ENCODE measurements at regions not wholly inside any gene's neighbourhood (a gene's known extent, or its start where the extent isn't known, plus 50 kb on each side); places are given as distances from the start of the nearest gene placed in this dataset.
"Not testable (repeated sequence)": the region's sequence is repeated elsewhere in the genome, so short reads cannot be mapped to it uniquely, and the experiment has no call there.

GRCh38 chr13:86445672-86446071 lies 646.5 kb upstream of the SLITRK6 start:
- Mint-ChIP-seq H3K4me1 (ENCODE audit: low read depth) (no peaks in the 10 kb centered on the region), H3K27ac (no peak overlapping the region), H3K36me3 (ENCODE audit: low read depth) (no peaks in the 10 kb centered on the region), H3K9me3 (peaks cover 43% of the 10 kb centered on the region), H3K27me3 (ENCODE audit: low read depth) (no peaks in the 10 kb centered on the region), H3K4me3 (no peak overlapping the region)
- DNase-seq (ENCODE audit: low spot score): no peak

GRCh38 chr13:86446311-86446710 lies 647.1 kb upstream of the SLITRK6 start:
- H3K9me3 Mint-ChIP-seq: peaks cover 37% of the 10 kb centered on the region
- no peak for DNase-seq (ENCODE audit: low spot score)

DNA sequence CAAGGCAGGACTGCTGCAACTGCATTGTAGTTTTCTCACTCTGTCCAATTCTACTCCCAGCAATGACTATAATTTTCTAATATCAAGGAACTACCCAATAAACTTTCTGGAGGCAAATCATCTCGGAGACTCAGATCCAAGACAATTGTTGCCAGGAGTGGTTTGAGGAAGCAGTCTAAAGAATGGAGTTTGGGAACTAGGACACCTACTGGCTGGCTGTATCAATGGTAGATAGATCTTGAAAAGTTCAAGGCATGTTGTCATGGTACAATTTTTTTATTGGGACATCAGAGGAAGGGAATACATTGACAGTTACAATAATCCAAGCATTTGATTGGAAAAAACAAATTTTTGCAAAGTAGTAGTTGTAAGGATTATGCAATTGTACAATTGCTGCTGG lies 648.3 kb upstream of the SLITRK6 start:
- Mint-ChIP-seq H3K27ac (no peak overlapping the region), H3K4me3 (no peak overlapping the region), H3K27me3 (ENCODE audit: low read depth) (no peaks in the 10 kb centered on the region), H3K36me3 (ENCODE audit: low read depth) (no peaks in the 10 kb centered on the region), H3K4me1 (ENCODE audit: low read depth) (no peaks in the 10 kb centered on the region), H3K9me3 (peaks cover 41% of the 10 kb centered on the region)
- no peak for DNase-seq (ENCODE audit: low spot score)

More at GRCh38 chr13:86446311-86446710, 647.1 kb upstream of the SLITRK6 start:
- Mint-ChIP-seq H3K27me3 (ENCODE audit: low read depth) (no peaks in the 10 kb centered on the region), H3K36me3 (ENCODE audit: low read depth) (no peaks in the 10 kb centered on the region), H3K4me3 (no peak overlapping the region), H3K27ac (no peak overlapping the region), H3K4me1 (ENCODE audit: low read depth) (no peaks in the 10 kb centered on the region)

DNA sequence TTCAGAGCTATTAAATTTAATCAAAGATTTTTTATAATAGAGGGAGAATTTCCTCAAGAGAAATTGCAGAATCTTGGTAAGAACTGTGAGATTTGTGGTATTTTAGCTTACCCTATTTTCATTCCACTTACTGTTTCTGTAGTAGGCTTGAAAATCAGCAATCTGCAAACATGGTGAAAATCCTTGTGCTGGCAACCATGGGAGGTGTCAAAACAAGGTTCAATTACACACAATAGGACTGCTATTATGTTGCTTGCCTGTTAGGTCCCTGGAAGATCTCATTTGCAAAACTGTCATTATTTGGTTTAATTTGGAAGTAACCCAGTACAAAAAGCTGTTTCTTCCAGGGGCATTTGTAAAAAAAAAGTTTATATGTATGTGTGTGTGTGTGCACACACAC lies 662.8 kb upstream of the SLITRK6 start:
- no peaks in the 10 kb centered on the region for H3K36me3 Mint-ChIP-seq (ENCODE audit: low read depth)
- no peak for DNase-seq (ENCODE audit: low spot score)
- H3K9me3 Mint-ChIP-seq: peaks cover 23% of the 10 kb centered on the region
- no peak overlapping the region for H3K4me3 Mint-ChIP-seq
- H3K4me1 Mint-ChIP-seq (ENCODE audit: low read depth): no peaks in the 10 kb centered on the region
- no peak overlapping the region for H3K27ac Mint-ChIP-seq
- H3K27me3 Mint-ChIP-seq (ENCODE audit: low read depth): no peaks in the 10 kb centered on the region

DNA sequence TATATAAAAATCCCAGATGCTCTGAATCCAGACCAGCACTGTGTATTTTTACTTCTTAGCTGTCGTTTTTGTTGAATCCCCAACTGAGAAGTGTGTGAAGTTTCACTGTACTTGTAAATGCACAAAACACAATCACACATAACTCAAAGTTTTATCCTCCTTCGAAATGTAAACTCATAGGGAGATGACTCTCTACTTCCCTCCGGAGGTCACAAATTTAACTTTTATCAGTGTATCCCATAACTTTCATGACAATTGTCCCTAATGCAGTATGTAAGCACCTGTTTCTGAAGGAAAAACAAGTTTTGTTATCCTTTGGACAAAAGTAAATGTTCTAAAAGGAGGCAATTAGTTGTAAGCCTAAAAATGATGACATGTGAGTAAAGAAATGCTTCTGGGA lies 665.0 kb upstream of the SLITRK6 start:
- Mint-ChIP-seq H3K4me3 (no peak overlapping the region), H3K9me3 (peaks cover 21% of the 10 kb centered on the region), H3K36me3 (ENCODE audit: low read depth) (no peaks in the 10 kb centered on the region), H3K4me1 (ENCODE audit: low read depth) (no peaks in the 10 kb centered on the region), H3K27ac (no peak overlapping the region), H3K27me3 (ENCODE audit: low read depth) (no peaks in the 10 kb centered on the region)
- no peak for DNase-seq (ENCODE audit: low spot score)

GRCh38 chr13:86474971-86475370 lies 675.8 kb upstream of the SLITRK6 start:
- Mint-ChIP-seq H3K4me1 (ENCODE audit: low read depth) (no peaks in the 10 kb centered on the region), H3K36me3 (ENCODE audit: low read depth) (no peaks in the 10 kb centered on the region), H3K9me3 (peaks cover 35% of the 10 kb centered on the region), H3K27me3 (ENCODE audit: low read depth) (no peaks in the 10 kb centered on the region), H3K27ac (no peak overlapping the region), H3K4me3 (no peak overlapping the region)
- no peak for DNase-seq (ENCODE audit: low spot score)

- Mint-ChIP-seq H3K27ac (no peak overlapping the region), H3K27me3 (ENCODE audit: low read depth) (no peaks in the 10 kb centered on the region), H3K4me3 (no peak overlapping the region), H3K36me3 (ENCODE audit: low read depth) (no peaks in the 10 kb centered on the region), H3K4me1 (ENCODE audit: low read depth) (no peaks in the 10 kb centered on the region), H3K9me3 (peaks cover 37% of the 10 kb centered on the region)
- no peak for DNase-seq (ENCODE audit: low spot score)
Measured at GRCh38 chr13:86476656-86477055, 677.4 kb upstream of the SLITRK6 start.

DNA sequence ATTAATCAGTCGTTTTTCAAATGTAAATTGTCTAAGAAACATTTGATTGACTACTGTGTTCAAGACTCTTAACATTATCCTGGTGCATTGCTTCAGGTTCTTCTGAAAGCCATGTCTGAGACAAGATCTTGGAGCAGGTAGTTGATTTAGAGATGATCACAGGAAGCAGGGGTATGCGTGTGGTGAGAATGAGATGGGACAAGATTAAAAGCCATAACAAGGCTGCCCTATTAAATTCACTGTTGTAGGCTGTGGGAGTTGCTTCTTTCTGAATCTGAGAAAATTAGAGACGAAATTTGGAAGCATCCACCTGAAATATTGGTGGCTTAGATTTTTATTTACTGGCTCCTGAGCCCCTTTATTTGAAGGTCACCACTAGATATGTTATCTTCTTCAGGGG lies 687.4 kb upstream of the SLITRK6 start:
- Mint-ChIP-seq H3K4me1 (ENCODE audit: low read depth) (no peaks in the 10 kb centered on the region), H3K27ac (no peak overlapping the region), H3K27me3 (ENCODE audit: low read depth) (no peaks in the 10 kb centered on the region), H3K4me3 (no peak overlapping the region), H3K9me3 (peaks cover 31% of the 10 kb centered on the region), H3K36me3 (ENCODE audit: low read depth) (no peaks in the 10 kb centered on the region)
- DNase-seq (ENCODE audit: low spot score): no peak

DNA sequence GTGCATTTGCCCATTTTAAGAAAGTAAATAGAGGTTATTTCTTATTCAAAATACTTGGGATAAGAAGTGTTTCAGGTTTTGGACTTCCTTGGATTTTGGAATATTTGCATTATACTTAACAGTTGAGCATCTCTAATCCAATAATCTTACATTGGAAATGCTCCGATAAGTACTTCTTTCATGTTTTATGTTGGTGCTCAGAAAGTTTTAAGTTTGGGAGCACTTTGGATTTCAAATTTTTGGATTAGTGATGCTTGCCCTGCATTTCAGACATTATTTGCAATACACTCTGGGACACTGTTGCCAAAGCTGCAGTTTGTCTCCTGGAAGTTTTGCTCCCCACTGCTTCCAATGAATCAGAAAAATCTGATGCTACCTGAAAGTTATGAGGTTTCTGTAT lies 691.9 kb upstream of the SLITRK6 start:
- H3K36me3 Mint-ChIP-seq (ENCODE audit: low read depth): no peaks in the 10 kb centered on the region
- H3K4me1 Mint-ChIP-seq (ENCODE audit: low read depth): no peaks in the 10 kb centered on the region
- DNase-seq (ENCODE audit: low spot score): no peak
- no peaks in the 10 kb centered on the region for H3K27me3 Mint-ChIP-seq (ENCODE audit: low read depth)
- H3K27ac Mint-ChIP-seq: no peak overlapping the region
- H3K4me3 Mint-ChIP-seq: no peak overlapping the region
- H3K9me3 Mint-ChIP-seq: peaks cover 14% of the 10 kb centered on the region

DNA sequence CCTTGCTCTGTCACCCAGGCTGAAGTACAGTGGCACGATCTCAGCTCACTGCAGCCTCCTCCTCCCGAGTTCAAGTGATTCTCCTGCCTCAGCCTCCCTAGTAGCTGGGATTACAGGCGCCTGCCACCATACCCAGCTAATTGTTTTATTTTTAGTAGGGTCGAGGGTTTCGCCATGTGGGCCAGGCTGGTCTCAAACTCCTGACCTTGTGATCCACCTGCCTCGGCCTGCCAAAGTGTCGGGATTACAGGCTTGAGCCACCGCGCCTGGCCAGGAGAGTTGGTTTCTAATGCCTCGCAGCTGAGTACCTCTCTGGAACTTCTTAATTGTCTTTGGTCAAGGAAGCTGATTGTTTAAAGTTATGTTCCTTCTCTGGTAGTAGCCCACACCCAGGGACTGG lies 702.7 kb upstream of the SLITRK6 start:
- not testable (repeated sequence) for H3K9me3 Mint-ChIP-seq; H3K4me3 Mint-ChIP-seq; H3K4me1 Mint-ChIP-seq (ENCODE audit: low read depth); H3K27ac Mint-ChIP-seq; H3K36me3 Mint-ChIP-seq (ENCODE audit: low read depth); H3K27me3 Mint-ChIP-seq (ENCODE audit: low read depth); DNase-seq (ENCODE audit: low spot score)

GRCh38 chr13:86510792-86511191 lies 711.6 kb upstream of the SLITRK6 start:
- Mint-ChIP-seq H3K36me3 (ENCODE audit: low read depth) (no peaks in the 10 kb centered on the region), H3K4me3 (no peak overlapping the region), H3K27ac (no peak overlapping the region), H3K4me1 (ENCODE audit: low read depth) (no peaks in the 10 kb centered on the region), H3K9me3 (peaks cover 22% of the 10 kb centered on the region), H3K27me3 (ENCODE audit: low read depth) (no peaks in the 10 kb centered on the region)
- no peak for DNase-seq (ENCODE audit: low spot score)

DNA sequence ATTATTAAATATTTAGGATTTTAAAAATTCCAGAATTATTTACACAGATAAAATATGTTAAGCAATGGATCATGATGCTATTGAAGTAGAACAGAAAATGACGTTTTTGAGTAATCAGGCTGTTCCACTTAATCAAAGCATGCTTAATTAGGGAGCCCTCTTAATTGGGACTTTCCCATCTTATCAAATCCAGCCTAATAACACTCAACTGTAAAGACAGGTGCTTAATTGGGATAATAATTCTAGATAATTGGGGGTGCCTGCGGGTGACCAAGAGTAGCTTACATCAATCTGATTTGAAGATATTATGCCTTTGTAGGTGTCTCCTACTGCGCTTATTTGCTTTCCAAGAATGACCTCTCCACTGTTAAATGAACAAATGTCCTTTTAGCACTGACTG lies 742.2 kb upstream of the SLITRK6 start:
- no peak overlapping the region for H3K4me3 Mint-ChIP-seq
- no peaks in the 10 kb centered on the region for H3K36me3 Mint-ChIP-seq (ENCODE audit: low read depth)
- H3K4me1 Mint-ChIP-seq (ENCODE audit: low read depth): no peaks in the 10 kb centered on the region
- DNase-seq (ENCODE audit: low spot score): no peak
- peaks cover 15% of the 10 kb centered on the region for H3K9me3 Mint-ChIP-seq
- no peak overlapping the region for H3K27ac Mint-ChIP-seq
- H3K27me3 Mint-ChIP-seq (ENCODE audit: low read depth): no peaks in the 10 kb centered on the region

GRCh38 chr13:86554066-86554465 lies 754.8 kb upstream of the SLITRK6 start:
- Mint-ChIP-seq H3K27ac (no peak overlapping the region), H3K27me3 (ENCODE audit: low read depth) (no peaks in the 10 kb centered on the region), H3K36me3 (ENCODE audit: low read depth) (no peaks in the 10 kb centered on the region), H3K4me1 (ENCODE audit: low read depth) (no peaks in the 10 kb centered on the region), H3K4me3 (no peak overlapping the region), H3K9me3 (peaks cover 32% of the 10 kb centered on the region)
- no peak for DNase-seq (ENCODE audit: low spot score)

- Mint-ChIP-seq H3K36me3 (ENCODE audit: low read depth) (no peaks in the 10 kb centered on the region), H3K27me3 (ENCODE audit: low read depth) (no peaks in the 10 kb centered on the region), H3K4me1 (ENCODE audit: low read depth) (no peaks in the 10 kb centered on the region), H3K27ac (no peak overlapping the region), H3K9me3 (peaks cover 22% of the 10 kb centered on the region), H3K4me3 (no peak overlapping the region)
- DNase-seq (ENCODE audit: low spot score): no peak
Measured at GRCh38 chr13:86559901-86560300, 760.7 kb upstream of the SLITRK6 start.

DNA sequence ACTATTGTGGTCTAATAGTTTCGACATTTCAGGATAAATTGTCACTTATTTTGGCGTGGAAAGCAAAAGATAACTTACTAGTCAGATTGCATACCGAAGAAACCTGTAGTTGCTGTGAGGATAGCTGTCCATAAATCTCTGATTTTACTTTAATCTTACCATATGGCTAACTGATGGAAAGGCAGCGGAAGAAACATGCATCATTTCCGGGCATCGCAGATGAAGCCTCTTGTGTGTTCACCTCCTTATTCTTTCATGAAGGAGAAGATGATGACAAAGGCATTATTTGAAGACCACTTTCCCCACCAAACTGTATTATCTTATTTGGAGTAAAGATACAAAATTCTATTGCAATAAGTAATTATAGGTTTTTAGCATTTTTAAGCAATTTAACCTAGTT lies 763.6 kb upstream of the SLITRK6 start:
- Mint-ChIP-seq H3K27me3 (ENCODE audit: low read depth) (no peaks in the 10 kb centered on the region), H3K27ac (no peak overlapping the region), H3K4me1 (ENCODE audit: low read depth) (no peaks in the 10 kb centered on the region), H3K36me3 (ENCODE audit: low read depth) (no peaks in the 10 kb centered on the region), H3K4me3 (no peak overlapping the region), H3K9me3 (peaks cover 19% of the 10 kb centered on the region)
- no peak for DNase-seq (ENCODE audit: low spot score)

Data from T-helper 2 cell treated with Interferon-gamma antibody and Interleukin-4, amounts not matched to agents 5 μg/mL and 100 μg/mL, for 36 hours (primary cell).